ENCODE measurements at regions not wholly inside any gene's neighbourhood (a gene's known extent, or its start where the extent isn't known, plus 50 kb on each side); places are given as distances from the start of the nearest gene placed in this dataset.
"Not testable (repeated sequence)": the region's sequence is repeated elsewhere in the genome, so short reads cannot be mapped to it uniquely, and the experiment has no call there.

DNA sequence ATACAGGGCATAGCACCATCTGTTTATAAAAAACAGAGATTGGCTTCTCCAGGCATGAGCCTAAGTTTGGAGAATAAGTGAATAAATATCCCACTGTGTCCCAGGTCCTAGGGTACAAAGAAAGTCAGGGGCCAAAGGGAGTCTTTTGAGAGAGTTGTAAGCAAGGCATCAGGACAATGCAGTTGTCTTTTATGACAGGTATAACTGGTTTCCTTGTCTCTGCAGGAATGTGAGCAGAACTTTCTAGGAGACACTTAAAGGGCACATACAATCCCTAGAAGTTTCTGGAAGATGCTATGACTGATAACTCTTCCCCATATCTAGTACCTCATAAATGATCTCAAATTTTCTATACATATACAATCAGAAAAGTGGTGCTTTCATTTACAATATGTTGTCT is 245.6 kb upstream of the RGMB start:
- DNase-seq = no peak

DNA sequence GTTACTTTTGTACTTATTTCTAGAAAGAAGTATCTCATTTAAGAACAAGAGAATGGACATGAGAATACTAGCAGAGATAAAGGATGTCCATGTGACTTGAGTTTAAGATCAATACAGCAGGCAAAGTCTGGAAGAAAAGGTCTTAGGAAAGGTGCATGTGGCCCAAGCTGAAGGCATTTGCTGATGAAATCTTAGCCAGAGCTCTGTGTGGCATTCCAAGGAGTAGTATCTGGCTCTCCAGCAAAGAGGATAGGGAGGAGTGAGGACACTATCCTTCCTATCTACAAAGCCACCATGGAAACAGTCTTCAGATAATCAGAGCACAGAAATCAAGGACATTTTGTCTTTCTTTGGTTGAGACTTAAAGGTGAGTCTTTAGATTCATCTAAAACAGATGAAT is 244.1 kb upstream of the RGMB start:
- no peak for DNase-seq

DNA sequence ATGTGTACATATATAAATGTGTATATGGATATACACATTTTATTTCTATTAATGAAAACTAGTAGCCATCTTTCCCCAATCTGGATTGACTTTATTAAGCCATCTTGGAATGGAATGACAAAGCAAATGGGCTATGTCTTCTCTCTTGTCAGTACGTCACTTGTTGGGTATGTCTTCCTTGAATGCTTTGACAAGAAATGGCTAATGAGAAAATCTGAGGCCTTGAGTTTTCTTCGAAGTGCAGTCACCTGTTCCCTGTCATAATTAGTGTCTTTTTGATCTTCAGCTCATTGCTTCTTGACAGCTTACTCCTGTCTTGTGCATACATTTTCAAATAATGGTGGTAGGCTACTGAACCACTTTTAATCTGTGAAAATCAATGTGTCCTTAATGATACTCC is 243.2 kb upstream of the RGMB start:
- no peak for DNase-seq

DNA sequence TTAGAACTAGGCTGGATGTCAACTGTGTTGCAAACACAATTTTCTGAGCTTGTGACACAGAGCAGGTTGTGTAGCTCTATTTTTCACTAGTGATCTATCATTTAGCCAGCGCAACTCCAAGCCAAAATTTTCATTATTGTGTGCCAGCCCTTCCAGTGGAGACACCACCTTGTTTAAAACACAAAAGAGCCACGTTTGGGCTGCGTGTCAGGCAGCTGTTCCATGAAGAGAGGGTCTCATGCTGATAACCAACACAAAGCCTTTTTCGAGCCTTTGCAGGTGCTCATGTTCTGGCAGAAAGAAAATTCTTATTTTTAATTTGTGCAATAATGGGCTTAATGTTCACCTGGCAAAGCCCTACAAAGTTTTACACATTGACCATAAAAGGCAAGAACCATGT is 237.6 kb upstream of the RGMB start:
- no peak for DNase-seq

DNA sequence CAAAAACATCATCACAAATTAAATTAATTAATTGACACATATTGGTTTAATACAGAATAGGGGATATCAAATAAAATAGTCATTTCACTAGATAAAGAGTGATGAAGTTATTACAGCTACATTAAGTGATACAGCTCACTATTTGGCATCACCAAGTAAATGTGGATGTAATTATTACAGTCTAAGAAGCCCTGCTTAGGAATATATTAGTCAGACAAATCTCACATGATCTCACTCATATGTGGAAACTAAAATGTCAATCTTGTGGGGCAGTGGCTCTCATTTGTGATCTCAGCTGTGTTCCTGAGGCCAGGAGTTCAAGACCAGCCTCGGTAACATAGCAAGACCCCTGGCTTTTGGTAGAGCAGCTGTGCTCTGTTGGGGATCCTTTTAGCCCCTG is 233.4 kb upstream of the RGMB start:
- DNase-seq = no peak

DNA sequence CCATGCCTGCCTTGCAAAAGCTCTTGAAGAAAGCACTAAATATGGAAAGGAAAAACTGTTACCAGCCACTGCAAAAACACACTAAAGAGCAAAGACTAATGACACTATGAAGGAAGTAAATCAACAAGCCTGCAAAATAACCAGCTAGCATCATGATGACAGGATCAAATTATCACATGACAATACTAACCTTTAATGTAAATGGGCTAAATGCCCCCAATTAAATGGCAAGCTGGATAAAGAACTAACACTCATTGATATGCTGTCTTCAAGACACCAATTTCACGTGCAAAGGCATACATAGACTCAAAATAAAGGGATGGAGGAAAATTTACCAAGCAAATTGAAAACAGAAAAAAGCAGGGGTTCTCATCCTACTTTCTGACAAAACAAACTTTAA is 231.8 kb upstream of the RGMB start:
- DNase-seq = no peak

DNA sequence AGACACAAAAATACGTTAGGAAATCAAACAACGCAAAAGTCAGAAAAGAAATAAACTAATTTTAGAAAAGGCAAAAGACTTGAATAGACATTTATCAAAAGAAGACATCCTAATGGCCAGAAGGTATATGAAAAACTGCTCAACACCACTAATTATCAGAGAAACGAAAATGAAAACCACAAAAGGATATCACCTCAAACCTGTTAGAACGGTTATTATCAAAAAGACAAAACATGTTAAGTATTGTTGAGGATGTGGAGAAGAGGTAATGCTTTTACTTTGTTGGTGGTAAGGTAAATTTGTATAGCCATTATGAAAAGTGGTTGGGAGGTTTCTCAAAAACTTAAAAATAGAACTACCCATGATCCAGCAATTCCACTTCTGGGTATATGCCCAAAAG is 230.0 kb upstream of the RGMB start:
- no peak for DNase-seq

DNA sequence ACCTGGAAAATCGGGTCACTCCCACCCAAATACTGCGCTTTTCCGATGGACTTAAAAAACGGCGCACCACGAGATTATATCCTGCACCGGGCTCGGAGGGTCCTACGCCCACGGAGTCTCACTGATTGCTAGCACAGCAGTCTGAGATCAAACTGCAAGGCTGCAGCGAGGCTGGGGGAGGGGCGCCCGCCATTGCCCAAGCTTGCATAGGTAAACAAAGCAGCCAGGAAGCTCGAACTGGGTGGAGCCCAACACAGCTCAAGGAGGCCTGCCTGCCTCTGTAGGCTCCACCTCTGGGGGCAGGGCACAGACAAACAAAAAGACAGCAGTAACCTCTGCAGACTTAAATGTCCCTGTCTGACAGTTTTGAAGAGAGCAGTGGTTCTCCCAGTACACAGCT is 226.5 kb upstream of the RGMB start:
- not testable (repeated sequence) for DNase-seq

DNA sequence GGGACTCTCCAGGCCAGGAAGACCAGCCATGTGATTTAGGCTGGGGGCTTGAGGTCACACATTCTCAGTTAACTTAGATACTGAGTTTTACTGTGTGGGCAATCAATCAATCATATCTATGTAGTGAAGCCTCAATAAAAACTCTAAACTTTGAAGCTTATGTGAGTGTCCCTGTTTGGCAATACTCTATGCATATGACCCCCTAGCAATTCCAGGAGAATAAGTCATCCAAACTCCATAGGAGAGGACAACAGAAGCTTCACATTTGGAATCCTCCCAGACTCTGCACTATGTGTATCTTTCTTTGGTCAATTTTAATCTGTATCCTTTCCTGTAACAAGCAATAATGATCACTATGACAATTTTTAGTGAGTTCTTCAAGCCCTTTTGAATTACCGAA is 216.8 kb upstream of the RGMB start:
- DNase-seq = no peak

DNA sequence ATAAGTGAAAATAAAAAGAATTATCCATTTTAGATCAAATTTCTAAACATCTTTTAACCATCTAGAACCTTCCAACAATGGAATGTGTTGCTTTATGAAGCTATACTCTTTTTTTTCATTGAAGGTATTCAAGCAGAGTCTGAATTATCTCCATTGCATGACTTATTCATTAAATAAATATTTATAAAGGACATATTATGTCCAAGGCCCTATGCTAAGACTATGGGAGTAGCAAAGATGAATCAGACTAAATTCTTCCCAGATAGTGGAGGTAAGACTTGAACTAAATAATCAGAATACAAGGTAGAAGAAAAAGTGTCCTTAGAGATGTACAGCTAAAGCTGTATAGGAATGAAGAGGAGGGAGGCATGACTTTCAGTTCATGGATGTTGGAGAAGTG is 215.5 kb upstream of the RGMB start:
- DNase-seq = no peak

DNA sequence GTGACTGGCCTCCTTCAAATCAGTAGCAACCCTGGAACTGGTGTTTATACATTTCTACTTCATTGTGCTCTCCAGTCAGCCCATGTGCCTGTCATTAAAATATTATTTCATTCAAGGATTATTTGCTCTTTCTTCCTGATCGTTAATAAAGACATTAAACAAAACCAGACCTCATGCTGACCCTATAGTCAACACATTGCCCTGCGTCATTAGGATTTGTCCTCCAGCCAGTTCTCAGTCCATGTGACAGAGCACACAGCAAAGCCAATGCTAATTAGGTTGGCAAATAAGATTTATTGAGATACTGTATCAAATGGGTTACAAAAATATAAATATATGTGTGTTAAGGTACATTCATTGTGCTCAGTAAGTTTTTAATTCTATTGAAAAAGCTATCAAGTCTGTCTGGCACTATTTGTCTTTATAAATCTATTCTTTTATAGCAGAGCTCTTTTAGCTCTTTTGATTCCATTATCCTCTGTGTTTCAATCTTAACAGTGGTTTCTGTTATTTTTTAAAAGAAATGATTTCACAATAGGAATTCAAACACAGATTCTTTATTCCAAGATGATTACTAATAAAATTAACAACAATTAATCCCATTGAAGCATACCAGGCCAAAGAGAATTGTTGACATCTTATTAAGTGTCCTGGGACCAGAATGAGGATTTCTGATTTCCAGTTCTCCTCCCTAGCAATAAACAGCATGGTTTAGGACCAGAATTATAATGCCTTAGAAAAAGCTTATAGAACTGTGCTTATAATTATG is 209.4 kb upstream of the RGMB start:
- no peak for DNase-seq

DNA sequence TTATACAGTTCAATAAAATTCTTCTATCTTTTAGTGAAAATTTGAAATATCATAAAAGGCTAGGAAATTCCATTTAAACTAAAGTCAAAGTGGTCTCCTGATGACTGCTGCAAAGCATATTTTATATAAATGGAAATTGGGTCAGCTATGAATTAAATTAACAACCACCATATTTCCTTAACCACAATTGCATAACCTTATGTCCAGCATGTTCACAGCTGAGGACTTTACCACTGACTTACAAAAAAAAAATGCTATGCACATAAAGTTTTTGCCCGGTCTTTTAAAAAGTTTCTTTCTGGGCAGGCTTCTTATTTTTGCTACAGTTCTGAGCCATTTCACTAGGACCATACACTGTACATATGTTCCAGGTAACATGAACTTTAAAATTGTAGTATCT is 208.6 kb upstream of the RGMB start:
- DNase-seq = no peak

DNA sequence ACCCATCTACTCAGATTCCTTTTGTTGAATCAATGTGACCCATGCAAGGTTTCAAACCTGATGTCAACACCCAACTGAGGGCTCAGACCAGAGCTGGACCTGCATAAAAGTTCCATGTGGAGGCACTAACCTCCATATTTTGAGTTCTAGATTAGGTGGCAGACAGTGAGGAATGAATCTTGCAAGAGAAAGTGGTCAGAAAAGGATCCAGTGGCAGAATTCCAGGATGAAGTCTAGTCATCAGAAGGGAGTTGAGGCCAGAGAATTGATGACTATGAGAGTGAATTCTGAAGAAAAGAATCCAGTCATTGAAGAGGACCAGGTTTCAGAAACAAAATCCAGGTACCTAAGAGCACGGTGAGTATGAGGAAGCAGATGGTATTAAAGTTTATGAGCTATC is 205.1 kb upstream of the RGMB start:
- no peak for DNase-seq

DNA sequence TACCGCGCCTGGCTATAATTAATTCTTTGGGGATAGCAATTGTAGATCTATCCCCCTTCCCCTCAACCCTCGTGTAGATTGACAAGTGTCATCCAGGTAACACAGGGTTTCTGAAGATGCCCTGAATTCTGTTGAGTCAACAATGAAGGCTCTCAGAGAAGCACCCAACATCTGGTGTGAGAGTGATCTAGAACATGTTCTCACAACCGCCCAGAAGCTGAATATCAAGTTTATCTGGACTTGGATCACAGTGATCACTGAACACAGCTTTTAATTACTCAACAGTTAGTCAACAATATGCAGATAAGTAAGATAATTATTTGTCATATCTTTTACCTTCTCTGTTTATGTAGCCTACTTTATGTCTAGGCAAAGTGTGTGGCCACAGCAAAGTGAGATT is 204.2 kb upstream of the RGMB start:
- no peak for DNase-seq

DNA sequence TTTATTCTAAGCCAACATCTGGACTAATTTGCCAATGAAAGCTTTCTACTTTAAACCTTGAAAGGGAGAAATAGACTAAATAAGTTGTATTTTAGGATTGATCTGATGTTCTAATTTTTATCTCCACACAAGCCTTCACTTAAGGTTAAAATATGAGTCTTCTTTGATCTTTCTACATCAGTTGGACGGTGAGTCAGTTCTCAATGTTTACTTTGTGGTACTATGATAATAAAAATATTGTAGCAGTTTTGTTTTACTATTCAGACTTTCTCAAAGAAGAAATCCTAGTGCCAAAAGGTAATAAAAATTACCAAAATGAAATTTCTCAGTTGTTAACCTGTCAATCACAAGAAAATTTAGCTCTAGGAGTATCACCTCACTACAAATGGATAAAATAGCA is 203.5 kb upstream of the RGMB start:
- DNase-seq = no peak

DNA sequence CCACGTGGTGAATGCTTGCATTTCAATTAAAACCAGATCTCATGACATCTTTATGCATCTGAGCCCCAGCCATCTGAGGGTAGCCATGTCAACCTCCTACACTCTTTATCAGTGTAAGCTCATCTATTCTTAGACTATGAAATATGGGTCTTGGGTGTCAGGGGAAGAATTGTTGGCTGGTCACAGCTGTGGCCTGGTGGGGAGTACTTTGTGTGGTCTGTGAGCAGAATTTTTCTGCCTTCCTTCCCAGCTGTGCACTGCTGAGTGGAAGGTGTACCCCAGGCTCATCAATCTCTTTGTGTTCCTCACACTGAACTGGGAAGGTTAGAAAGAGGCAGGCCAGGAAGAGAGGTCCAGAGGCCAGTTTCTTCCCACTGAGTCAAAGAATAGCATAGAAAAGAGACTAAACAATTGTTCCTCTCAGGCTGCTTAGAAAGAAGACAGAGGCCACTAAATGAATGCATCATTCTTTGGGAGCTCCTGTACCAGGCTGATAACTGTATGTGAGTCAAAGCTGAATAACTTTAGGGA is 202.7 kb upstream of the RGMB start:
- DNase-seq = no peak

DNA sequence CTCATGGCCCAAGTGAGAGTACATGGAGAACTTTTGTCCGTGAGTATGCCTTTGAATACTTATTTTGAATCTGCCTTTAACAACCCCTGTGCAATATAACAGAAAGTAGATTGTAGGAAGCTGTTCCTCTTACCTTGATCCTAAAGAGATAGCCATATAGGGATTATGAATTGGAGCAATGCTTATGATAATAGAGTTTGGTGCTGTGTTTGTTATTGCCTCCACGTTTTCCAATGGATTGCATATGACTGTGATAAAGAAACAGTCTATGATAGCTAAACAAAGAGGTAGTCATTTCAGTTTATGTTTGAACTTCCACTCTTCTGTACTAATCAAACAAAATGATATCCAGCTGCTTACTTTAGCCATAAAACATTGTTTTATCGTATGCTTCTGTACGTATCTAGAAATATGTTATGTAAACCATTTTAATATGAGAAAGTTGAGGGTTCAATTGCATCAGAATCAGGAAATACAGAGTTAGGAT is 199.6 kb upstream of the RGMB start:
- no peak for DNase-seq

DNA sequence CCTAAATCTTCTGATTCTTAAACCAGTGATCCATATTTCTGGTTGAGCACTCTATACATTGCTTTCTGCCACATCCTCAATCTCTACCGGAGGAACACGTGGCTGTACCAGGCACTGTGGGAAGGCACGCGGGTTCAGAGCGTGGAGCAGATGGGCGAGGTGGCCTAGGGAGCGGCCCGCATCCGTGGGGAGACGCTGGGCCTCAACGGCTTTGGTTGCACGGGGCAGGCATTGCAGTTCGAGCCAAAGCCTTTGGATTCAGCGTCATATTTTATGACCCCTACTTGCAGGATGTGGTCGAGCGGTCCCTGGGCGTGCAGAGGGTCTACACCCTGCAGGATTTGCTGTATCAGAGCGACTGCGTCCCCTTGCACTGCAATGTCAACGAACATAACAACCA is 197.2 kb upstream of the RGMB start:
- DNase-seq = no peak

DNA sequence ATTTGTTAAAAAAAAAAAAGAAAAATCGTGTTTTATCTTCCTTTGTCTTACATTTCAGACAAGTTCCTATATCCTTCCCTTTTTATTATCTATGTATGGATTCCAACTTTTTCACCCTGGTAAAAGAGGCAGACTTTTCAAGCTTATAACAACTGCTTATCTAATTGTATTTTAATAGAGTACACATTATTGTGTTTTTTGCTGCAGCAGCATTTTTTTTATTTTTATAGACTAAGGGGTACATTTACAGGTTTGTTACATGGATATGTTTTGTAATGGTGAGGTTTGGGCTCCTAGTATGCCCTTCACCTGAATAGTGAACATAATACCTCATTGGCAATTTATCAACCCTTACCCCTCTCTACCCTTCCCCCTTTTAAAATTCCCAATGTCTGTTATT is 195.0 kb upstream of the RGMB start:
- DNase-seq = no peak

DNA sequence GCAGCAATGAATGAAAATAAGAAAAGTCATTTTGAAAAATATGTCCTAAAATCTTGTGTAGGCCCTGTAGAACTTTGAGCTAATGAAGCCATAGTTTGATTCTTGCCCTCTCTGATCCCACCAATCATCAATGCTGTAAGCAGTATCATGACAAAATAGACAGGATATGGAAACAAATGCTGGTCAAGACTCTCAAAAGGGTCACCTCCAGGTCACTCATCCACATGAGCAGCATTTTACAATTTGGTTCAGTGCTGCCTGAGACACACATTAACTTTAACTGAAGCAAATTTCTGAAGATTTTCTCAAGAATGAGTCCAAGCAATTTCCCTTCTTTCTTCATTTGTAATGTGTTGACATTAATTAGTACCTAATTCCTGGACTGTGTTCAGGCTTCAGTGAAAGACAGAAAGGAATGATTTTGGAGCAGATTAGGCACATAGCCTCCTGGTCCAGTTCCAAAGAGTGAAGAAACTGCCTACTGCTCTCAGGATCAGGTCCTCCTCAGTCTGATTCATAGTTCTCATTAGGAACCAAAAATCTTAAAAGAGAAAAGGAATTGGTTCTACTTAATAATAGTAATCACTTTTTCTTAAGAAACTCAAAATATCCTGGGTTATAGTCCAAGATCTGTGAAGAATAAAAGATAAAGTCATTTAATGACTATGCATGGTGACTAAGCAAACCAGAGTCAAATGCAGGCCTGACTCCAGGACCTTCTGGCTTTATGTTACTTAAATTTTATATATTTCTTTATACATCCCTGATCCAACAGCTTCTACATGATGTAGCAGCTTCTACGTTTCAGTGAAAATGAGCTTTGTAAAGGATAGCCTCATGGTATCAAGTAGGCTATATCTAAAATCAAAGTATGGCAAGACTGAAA is 192.1 kb upstream of the RGMB start:
- DNase-seq = no peak

DNA sequence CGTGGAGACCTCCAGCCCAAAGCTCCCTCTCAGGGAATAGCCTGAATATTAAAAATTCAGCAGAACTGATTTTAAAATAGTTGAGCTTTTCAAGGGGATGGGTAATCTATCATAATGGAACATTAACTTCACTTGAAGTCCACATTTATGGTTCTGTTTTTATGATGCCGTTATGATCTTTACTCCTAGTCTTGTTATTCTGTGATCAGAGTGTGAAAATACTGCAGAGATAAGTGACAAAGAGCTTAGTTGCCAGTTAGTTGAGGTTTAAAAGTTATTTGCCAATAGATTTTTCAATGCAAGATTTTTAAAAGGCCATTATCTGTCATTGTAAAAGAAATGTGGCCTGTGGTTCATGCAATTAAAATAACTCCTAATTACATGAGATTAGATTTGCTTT is 189.9 kb upstream of the RGMB start:
- DNase-seq = no peak

DNA sequence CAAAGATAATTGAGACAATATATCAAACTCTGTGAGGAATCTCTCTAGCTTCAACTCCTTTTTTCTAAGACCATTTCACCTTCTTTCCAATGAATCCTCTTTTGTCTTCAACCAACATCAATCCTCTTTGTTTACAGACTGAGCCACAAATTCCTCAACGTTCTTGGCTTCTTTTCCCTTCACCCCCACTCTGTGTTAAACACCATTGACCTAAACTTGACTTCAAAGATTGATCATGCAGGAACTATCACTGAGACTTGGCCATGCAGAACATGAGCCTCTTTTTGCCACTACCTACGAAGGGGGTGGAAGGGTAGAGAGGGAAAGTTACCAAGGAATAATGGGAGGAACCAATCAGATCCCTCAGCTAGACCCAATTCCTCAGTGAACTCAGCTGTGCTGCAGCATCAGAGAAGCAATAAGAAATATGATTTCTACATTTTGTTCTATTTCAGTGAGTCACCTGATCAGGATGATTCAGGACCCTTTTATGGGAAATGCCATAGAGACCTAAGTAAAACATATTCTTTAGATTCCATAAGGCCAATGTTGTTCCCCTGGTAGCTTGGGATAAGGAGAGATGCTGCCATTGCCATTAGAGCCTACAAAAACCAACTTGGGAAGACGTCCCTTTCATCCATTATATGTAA is 187.7 kb upstream of the RGMB start:
- DNase-seq = no peak

DNA sequence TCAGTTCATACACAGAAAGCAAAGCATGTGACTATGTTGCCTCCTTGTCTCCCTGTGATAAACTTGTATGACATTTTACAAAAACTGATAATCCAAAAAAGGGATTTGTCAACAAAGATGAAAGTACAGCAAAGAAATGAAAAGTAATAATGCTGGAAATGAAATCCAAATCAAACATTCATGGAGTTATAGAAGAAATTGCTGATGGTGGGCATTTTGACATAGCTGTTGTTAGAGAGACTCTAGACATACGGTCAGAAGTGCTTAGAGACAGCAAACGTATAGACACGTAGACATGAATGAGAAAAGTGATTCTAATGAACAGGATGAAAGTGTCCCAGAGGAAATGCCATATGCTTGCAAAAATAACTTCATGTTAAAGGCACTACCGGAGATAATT is 186.9 kb upstream of the RGMB start:
- DNase-seq = no peak

DNA sequence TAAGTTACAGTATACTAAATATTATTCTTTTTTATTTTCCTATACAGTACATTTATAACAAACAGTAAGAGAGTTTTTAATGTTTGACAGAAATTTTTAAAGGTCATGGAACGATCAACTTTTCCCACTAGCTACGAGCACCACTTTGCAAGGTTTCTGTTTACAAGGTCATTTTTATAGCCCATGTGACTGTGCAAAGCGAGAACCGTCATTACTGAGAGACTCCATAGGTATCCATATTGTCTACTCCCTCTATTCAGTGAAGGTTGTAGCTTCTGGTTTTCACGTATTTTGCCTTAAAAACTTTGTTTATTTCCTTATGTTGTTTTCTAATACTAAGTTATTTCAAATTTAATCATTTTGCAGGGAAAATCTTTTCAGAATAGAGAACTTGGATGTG is 186.3 kb upstream of the RGMB start:
- DNase-seq = no peak

Measured in OCI-M1 (cell line).